ENCODE measurements at regions not wholly inside any gene's neighbourhood (a gene's known extent, or its start where the extent isn't known, plus 50 kb on each side); places are given as distances from the start of the nearest gene placed in this dataset.
"Not testable (repeated sequence)": the region's sequence is repeated elsewhere in the genome, so short reads cannot be mapped to it uniquely, and the experiment has no call there.

GRCh38 chr5:52148679-52149078 is 639.0 kb upstream of the ITGA1 start:
- TF ChIP-seq EP300 (IDR thresholded peaks at IDR 0.05; ENCODE audit: low read depth) = no peak
- TF ChIP-seq CTCF (IDR thresholded peaks at IDR 0.05) = no peak
- no peak for TF ChIP-seq POLR2A (IDR thresholded peaks at IDR 0.05)
- TF ChIP-seq POLR2AphosphoS5 (IDR thresholded peaks at IDR 0.05) = no peak
- in situ Hi-C loops (cut with MboI; ENCODE audit: low pct_ligation_motif_present in 1 of 4, low pct_unique_long_range_greater_than_20kb in 1 of 4, low sequenced_read_pairs in 3 of 4) = no loop called here
- intact Hi-C loops (cut with DNase I; ENCODE audit: low total_unique reads) = no loop called here

GRCh38 chr5:52150501-52150900 is 637.2 kb upstream of the ITGA1 start:
- Histone ChIP-seq H3K27ac (no peak overlapping the region), H3K4me1 (no peaks in the 10 kb centered on the region), H3K9me3 (no peaks in the 10 kb centered on the region), H3K4me3 (no peak overlapping the region), H3K27me3 (no peaks in the 10 kb centered on the region), H3K36me3 (no peaks in the 10 kb centered on the region)
- WGBS, 2 donors (ENCODE audit: low coverage in 1 of 2) = 55 to 60% methylated on average over 1 of the region's 1 CpG
- DNase-seq = no peak
- intact Hi-C loops (cut with DNase I; ENCODE audit: low total_unique reads) (no loop called here), in situ Hi-C loops (cut with MboI; ENCODE audit: low pct_ligation_motif_present in 1 of 4, low pct_unique_long_range_greater_than_20kb in 1 of 4, low sequenced_read_pairs in 3 of 4) (no loop called here)
- TF ChIP-seq POLR2AphosphoS5 (IDR thresholded peaks at IDR 0.05) (no peak), EP300 (IDR thresholded peaks at IDR 0.05; ENCODE audit: low read depth) (no peak), CTCF (IDR thresholded peaks at IDR 0.05) (no peak), POLR2A (IDR thresholded peaks at IDR 0.05) (no peak)

More at GRCh38 chr5:52148679-52149078, 639.0 kb upstream of the ITGA1 start:
- Histone ChIP-seq H3K9me3 (no peaks in the 10 kb centered on the region), H3K4me3 (no peak overlapping the region), H3K27ac (no peak overlapping the region), H3K36me3 (no peaks in the 10 kb centered on the region), H3K4me1 (no peaks in the 10 kb centered on the region), H3K27me3 (no peaks in the 10 kb centered on the region)
- DNase-seq = no peak

GRCh38 chr5:52156809-52157208 is 630.9 kb upstream of the ITGA1 start:
- H3K4me1 ChIP-seq; intact Hi-C loops (cut with DNase I; ENCODE audit: low total_unique reads): not testable (repeated sequence)
- WGBS, 2 donors (ENCODE audit: low coverage in 1 of 2) = 55% methylated on average over 2 of the region's 2 CpGs; no CpG with 5 or more reads in 1 of the 2 donors

GRCh38 chr5:52165806-52166205 is 621.9 kb upstream of the ITGA1 start:
- H3K27me3 ChIP-seq; in situ Hi-C loops (cut with MboI; ENCODE audit: low pct_ligation_motif_present in 1 of 4, low pct_unique_long_range_greater_than_20kb in 1 of 4, low sequenced_read_pairs in 3 of 4); H3K36me3 ChIP-seq; intact Hi-C loops (cut with DNase I; ENCODE audit: low total_unique reads); H3K4me3 ChIP-seq; H3K4me1 ChIP-seq; DNase-seq; H3K9me3 ChIP-seq; H3K27ac ChIP-seq: not testable (repeated sequence)
- 60 to 79% methylated on average over 1 to 3 of the region's 3 CpGs for WGBS, 2 donors (ENCODE audit: low coverage in 1 of 2)

More at GRCh38 chr5:52156809-52157208, 630.9 kb upstream of the ITGA1 start:
- H3K27ac ChIP-seq; in situ Hi-C loops (cut with MboI; ENCODE audit: low pct_ligation_motif_present in 1 of 4, low pct_unique_long_range_greater_than_20kb in 1 of 4, low sequenced_read_pairs in 3 of 4); H3K9me3 ChIP-seq; H3K27me3 ChIP-seq; H3K4me3 ChIP-seq; H3K36me3 ChIP-seq; DNase-seq: not testable (repeated sequence)

GRCh38 chr5:52173133-52173532 is 614.6 kb upstream of the ITGA1 start:
- no peak for TF ChIP-seq CTCF (IDR thresholded peaks at IDR 0.05)
- no peak for TF ChIP-seq POLR2A (IDR thresholded peaks at IDR 0.05)
- no peak for TF ChIP-seq POLR2AphosphoS5 (IDR thresholded peaks at IDR 0.05)
- no peak for TF ChIP-seq EP300 (IDR thresholded peaks at IDR 0.05; ENCODE audit: low read depth)
- Histone ChIP-seq H3K4me3 (no peak overlapping the region), H3K27ac (no peak overlapping the region), H3K9me3 (no peaks in the 10 kb centered on the region), H3K36me3 (no peaks in the 10 kb centered on the region), H3K4me1 (no peaks in the 10 kb centered on the region), H3K27me3 (no peaks in the 10 kb centered on the region)
- no peak for DNase-seq
- 38 to 85% methylated on average over 1 of the region's 1 CpG for WGBS, 2 donors (ENCODE audit: low coverage in 1 of 2)
- intact Hi-C loops (cut with DNase I; ENCODE audit: low total_unique reads) = no loop called here
- in situ Hi-C loops (cut with MboI; ENCODE audit: low pct_ligation_motif_present in 1 of 4, low pct_unique_long_range_greater_than_20kb in 1 of 4, low sequenced_read_pairs in 3 of 4) = no loop called here
